ENCODE measurements at regions not wholly inside any gene's neighbourhood (a gene's known extent, or its start where the extent isn't known, plus 50 kb on each side); places are given as distances from the start of the nearest gene placed in this dataset.

- no peak for TF ChIP-seq EZH2 (IDR thresholded peaks at IDR 0.05; ENCODE audit: borderline replicate concordance, low read depth, low read length, severe bottlenecking)
- TF ChIP-seq MAX (IDR thresholded peaks at IDR 0.05; ENCODE audit: insufficient read depth, insufficient read length): no peak
Measured at GRCh38 chr2:224195925-224196571, 157.0 kb upstream of the SERPINE2 start.

All from endothelial cell of umbilical vein (primary cell).